AG10803 (cell line): ENCODE measurements at regions not wholly inside any gene's neighbourhood (a gene's known extent, or its start where the extent isn't known, plus 50 kb on each side); places are given as distances from the start of the nearest gene placed in this dataset.

Experiments
- DNase-seq: peaks from one replicate; pipeline ENCODE4 v3.0.0; 2010; ENCODE audit warnings: low read depth
- H3K4me3 ChIP-seq: 2 replicates; pipeline ENCODE4 v1.5.1; 2011; ENCODE audit warnings: mild to moderate bottlenecking, low read length, control low read depth
- CTCF ChIP-seq: conservative IDR thresholded peaks from 2 replicates; pipeline ENCODE4 v1.5.1; 2011; ENCODE audit warnings: mild to moderate bottlenecking, low read length, control low read depth, inconsistent platforms

- TF ChIP-seq CTCF, result no peak
- no peak for DNase-seq
- H3K4me3 ChIP-seq, result no peak overlapping the region
Measured at GRCh38 chr11:38005597-38005996, 1407.6 kb upstream of the RAG2 start.

- DNase-seq, result no peak
- no peak overlapping the region for H3K4me3 ChIP-seq
- no peak for TF ChIP-seq CTCF
Measured at GRCh38 chr11:37999171-37999570, 1401.1 kb upstream of the RAG2 start.

DNA sequence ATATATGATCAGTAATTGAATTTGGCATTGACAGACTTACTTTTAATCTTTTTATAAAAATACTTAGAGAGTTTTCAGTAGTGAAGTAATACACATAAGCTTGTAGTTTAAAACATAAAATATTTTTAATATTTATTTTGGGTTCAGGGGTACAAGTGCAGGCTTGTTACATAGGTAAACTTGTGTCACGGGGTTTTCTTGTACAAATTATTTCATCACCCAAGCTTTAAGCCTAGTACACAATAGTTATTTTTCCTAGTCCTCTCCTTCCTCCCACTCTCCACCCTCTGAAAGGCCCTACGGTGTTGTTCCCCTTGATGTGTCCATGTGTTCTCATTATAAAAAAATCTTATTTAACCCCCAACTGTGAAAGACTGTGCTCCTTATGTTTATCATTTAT, 1397.8 kb upstream of the RAG2 start:
- TF ChIP-seq CTCF, result no peak
- no peak overlapping the region for H3K4me3 ChIP-seq
- no peak for DNase-seq

DNA sequence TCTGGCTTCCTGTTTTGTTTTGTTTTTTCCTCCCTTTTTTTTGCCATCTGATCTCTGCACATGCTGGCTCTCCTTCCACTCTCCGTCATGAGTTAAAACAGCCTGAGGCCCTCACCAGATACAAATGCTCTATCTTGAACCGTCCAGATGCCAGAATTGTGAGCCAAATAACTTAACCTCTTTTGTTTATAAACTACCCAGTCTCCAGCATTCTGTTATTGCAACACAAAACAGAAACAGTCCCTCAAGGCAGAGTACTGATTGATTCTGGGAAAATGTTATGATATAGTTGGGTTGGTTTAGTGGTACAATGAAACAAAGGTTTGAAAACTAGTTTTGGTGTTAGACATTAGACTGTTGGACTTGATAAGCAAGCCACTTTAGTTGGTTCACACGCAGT, 1390.0 kb upstream of the RAG2 start:
- DNase-seq, result no peak
- H3K4me3 ChIP-seq, result no peak overlapping the region

GRCh38 chr11:37984991-37985390, 1387.0 kb upstream of the RAG2 start:
- no peak for DNase-seq
- no peak overlapping the region for H3K4me3 ChIP-seq
- TF ChIP-seq CTCF, result no peak

More for the DNA sequence above, 1390.0 kb upstream of the RAG2 start:
- TF ChIP-seq CTCF, result no peak

DNA sequence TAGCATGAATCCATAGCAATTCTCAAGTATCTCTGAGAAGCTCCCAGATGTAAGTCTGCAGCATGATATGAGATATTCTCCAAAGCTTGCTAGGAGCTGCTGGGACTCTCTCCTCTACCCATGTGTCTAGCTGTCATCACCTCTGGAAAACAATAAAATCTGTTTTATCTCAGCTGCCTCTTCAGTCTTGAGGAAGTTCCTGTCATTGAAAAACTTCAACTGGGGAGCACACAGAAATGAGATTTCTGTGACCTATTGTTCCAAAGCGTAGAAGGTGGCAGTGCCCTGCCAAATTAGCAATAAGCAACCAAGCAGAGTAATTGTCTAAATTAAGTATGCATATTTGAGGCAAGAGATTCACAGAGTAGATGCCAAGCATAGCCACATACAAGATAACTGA, 1380.6 kb upstream of the RAG2 start:
- no peak overlapping the region for H3K4me3 ChIP-seq
- TF ChIP-seq CTCF, result no peak
- DNase-seq, result no peak

DNA sequence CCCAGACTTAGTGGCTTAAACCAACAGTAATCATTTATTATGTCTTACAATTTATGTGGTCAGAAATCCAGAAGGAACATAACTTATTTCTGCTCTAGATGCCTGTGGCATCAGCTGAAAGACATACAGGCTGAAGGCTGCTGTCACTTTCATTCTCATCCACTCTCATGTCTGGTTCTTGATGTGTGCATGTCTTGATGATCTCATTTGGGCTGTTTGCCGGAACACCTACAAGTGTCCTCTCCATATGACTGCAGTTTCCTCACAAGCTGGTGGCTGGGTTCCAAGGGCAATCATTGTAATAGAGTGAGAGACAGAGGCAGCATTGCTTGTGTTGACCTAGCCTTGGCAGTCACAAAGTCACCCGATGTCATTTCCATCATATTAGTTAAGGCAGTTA, 1375.9 kb upstream of the RAG2 start:
- TF ChIP-seq CTCF, result no peak
- DNase-seq, result no peak

More for the DNA sequence above, 1375.9 kb upstream of the RAG2 start:
- no peak overlapping the region for H3K4me3 ChIP-seq
